PFSK-1 (cell line): ENCODE measurements at regions not wholly inside any gene's neighbourhood (a gene's known extent, or its start where the extent isn't known, plus 50 kb on each side); places are given as distances from the start of the nearest gene placed in this dataset.

Experiments used
- FOXP2 ChIP-seq: optimal IDR thresholded peaks from 2 replicates; pipeline ENCODE3; 2011; ENCODE audit warnings: borderline replicate concordance, control low read depth, inconsistent platforms; ENCODE audit not compliant: insufficient read depth; ENCODE audit errors: extremely low read length, extremely low read depth
- POLR2AphosphoS5 ChIP-seq: IDR thresholded peaks from 2 replicates; pipeline ENCODE4 v1.6.1; 2012; ENCODE audit warnings: low read depth, mild to moderate bottlenecking, control low read depth, low read length, moderate library complexity
- REST ChIP-seq, 2 experiments: IDR thresholded peaks; 2 replicates each; pipeline versions ENCODE4 v1.6.1 to v1.8.0; 2011 to 2012; ENCODE audit warnings: low read depth in 2 of 2, low read length in 2 of 2, control low read depth in 1 of 2, inconsistent platforms in 1 of 2, mild to moderate bottlenecking in 1 of 2, moderate library complexity in 1 of 2; ENCODE audit not compliant: insufficient read depth in 1 of 2
- SIN3A ChIP-seq: IDR thresholded peaks from 2 replicates; pipeline ENCODE4 v1.6.1; 2012; ENCODE audit warnings: mild to moderate bottlenecking, low read length, moderate library complexity, borderline replicate concordance; ENCODE audit not compliant: insufficient read depth
- TAF1 ChIP-seq: IDR thresholded peaks from 2 replicates; pipeline ENCODE4 v1.6.1; 2012; ENCODE audit warnings: low read length, control low read depth, borderline replicate concordance; ENCODE audit not compliant: insufficient read depth

GRCh38 chrX:150197388-150197787, 165.7 kb upstream of the MAMLD1 start:
- TF ChIP-seq TAF1 (no peak), POLR2AphosphoS5 (no peak), REST (IDR thresholded peaks at IDR 0.05; ENCODE audit: insufficient read depth in 1 of 2, low read depth in 2 of 2, low read length in 2 of 2) (no peak), SIN3A (no peak), FOXP2 (no peak)

- no peak for TF ChIP-seq REST (IDR thresholded peaks at IDR 0.05; ENCODE audit: insufficient read depth in 1 of 2, low read depth in 2 of 2, low read length in 2 of 2)
- no peak for TF ChIP-seq POLR2AphosphoS5
- no peak for TF ChIP-seq TAF1
- no peak for TF ChIP-seq SIN3A
These were observed 164.3 kb upstream of the MAMLD1 start for GRCh38 chrX:150198776-150199175.

- TF ChIP-seq FOXP2 (no peak), POLR2AphosphoS5 (no peak), TAF1 (no peak), REST (IDR thresholded peaks at IDR 0.05; ENCODE audit: insufficient read depth in 1 of 2, low read depth in 2 of 2, low read length in 2 of 2) (no peak), SIN3A (no peak)
These were observed 163.9 kb upstream of the MAMLD1 start for GRCh38 chrX:150199181-150199580.

- TF ChIP-seq SIN3A (no peak), FOXP2 (no peak), POLR2AphosphoS5 (no peak), TAF1 (no peak), REST (IDR thresholded peaks at IDR 0.05; ENCODE audit: insufficient read depth in 1 of 2, low read depth in 2 of 2, low read length in 2 of 2) (no peak)
These were observed 163.3 kb upstream of the MAMLD1 start for GRCh38 chrX:150199803-150200202.

GRCh38 chrX:150200361-150200760, 162.8 kb upstream of the MAMLD1 start:
- TF ChIP-seq REST (IDR thresholded peaks at IDR 0.05; ENCODE audit: insufficient read depth in 1 of 2, low read depth in 2 of 2, low read length in 2 of 2) (no peak), POLR2AphosphoS5 (no peak), FOXP2 (no peak), SIN3A (no peak)
